GM18505 (cell line): ENCODE measurements at regions not wholly inside any gene's neighbourhood (a gene's known extent, or its start where the extent isn't known, plus 50 kb on each side); places are given as distances from the start of the nearest gene placed in this dataset.
"Not testable (repeated sequence)": the region's sequence is repeated elsewhere in the genome, so short reads cannot be mapped to it uniquely, and the experiment has no call there.

ENCODE experiments used
- ATAC-seq: cut with Tn5 transposase; IDR thresholded peaks from one replicate; pipeline ENCODE4 v1.9.1; 2021; ENCODE audit not compliant: unreplicated experiment
- POLR2A ChIP-seq: IDR thresholded peaks from 4 replicates; pipeline ENCODE4 v1.6.1; 2011; ENCODE audit warnings: borderline replicate concordance; ENCODE audit not compliant: insufficient read depth, insufficient read length; ENCODE audit errors: extremely low read depth

GRCh38 chr18:53862921-53863320 lies 361.5 kb downstream of the MBD2 start:
- TF ChIP-seq POLR2A = no peak
- no peak for ATAC-seq

DNA sequence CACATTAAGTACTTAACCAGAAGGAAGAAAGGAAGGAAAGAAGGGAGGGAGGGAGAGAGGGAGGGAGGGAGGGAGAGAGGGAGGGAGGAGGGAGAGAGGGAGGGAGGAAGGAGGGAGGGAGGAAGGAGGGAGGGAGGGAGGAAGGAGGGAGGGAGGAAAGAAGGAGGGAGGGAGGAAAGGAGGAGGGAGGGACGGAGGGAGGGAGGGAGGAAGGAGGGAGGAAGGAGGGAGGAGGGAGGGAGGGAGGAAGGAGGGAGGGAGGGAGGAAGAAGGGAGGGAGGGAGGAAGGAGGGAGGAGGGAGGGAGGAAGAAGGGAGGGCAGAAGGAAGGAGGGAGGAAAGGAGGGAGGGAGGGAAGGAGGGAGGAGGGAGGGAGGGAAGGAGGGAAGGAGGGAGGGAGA lies 363.3 kb downstream of the MBD2 start:
- TF ChIP-seq POLR2A = no peak
- no peak for ATAC-seq

- TF ChIP-seq POLR2A = no peak
- no peak for ATAC-seq
These were observed 364.7 kb downstream of the MBD2 start for GRCh38 chr18:53859764-53860163.

DNA sequence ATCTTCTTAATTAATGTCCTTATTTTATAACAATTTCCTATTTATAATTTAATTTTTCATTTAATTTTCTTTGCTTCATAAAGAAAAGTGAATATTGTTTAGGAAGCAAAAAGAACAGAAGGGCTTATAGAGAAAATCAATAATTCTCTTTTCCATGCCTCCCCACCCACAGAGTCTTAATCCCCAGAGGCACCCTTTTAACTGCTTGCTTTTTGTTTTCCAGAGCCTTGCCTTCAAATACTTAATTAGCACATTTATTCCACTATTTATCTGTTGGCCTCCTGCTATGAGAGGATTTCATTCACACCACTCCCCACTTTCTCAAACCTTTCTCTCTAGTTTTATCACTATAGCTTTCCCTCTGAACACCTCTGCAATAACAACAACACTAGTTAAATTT lies 373.6 kb downstream of the MBD2 start:
- no peak for TF ChIP-seq POLR2A
- ATAC-seq = no peak

DNA sequence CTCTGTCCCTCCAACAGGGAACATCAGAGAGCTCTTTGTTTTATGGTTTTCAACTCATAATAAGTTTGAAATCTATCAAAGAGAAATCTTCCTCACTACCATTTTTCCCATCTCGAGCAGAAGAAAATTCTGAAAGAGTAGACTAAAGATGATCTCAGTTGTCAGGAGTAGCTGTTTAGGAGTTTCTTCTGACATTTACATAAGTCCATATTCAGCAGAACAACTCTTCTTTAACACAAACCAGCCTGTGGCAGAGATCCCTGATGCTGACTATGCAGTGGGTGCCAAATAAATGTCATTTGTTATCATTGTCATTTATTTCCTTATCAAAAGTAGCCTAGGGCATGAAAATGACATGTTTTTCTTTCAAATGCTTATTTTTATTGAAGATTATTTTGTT lies 380.7 kb downstream of the MBD2 start:
- no peak for ATAC-seq
- TF ChIP-seq POLR2A = no peak

DNA sequence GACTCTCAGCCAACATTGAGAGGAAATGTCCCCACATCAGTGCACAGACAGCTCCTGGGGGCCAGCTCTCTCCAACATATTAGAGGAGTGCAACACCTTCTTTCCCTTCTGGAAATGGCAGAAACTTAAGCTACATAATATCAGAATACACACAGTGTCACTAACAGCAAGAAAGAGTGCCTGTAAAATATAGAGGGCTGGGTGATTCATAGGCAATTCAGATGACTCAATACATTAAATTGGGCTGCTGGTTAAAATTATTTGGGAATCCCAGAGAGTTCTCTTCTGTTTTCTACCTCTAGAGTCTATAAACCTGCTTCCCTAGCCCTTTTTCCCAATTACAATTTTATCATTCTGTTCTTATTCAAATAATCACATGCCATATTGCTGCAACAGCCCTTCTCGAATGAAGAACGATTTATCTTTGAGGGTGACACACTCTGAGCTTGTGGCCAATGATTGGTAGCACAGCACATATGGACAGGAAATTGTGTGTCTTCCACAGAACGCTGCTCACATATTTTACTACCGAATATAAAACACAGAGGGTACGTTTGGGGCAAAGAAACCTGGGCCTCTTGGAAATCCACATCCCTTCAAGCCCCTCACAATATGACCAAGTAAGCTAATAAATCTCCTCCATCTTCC lies 381.2 kb downstream of the MBD2 start:
- no peak for TF ChIP-seq POLR2A

DNA sequence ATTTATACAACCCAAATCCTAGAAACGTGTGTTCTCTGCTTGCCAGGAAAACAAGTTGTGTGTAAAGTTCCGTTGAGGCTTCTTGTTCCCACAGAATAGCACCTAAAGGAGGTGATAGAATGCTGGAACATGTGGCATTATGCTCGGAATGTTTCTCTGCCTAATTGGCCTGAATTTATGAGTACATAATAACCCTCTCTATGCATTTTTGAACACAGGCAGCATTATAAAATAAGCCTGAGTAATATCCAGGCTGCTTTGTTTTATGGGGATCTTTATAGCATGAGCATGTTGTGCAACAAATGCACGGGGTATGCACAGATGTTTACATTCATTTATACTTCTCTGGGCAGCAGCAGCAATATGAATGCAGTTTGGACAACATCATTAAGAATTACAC lies 385.7 kb downstream of the MBD2 start:
- no peak for ATAC-seq
- no peak for TF ChIP-seq POLR2A

More for the DNA sequence above, 381.2 kb downstream of the MBD2 start:
- ATAC-seq = no peak

DNA sequence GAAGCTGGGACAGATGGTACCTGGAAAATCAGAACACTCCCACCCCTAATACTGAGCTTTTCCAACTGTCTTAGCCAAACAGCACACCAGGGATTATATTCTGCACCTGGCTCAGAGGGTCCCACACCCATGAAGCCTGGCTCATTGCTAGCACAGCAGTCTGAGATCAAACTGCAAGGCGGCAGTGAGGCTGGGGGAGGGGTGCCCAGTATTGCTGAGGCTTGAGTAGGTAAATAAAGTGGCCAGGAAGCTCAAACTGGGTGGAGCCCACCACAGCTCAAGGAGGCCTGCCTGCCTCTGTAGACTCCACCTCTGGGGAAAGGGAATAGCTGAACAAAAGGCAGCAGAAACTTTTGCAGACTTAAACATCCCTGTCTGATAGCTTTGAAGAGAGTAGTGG lies 403.3 kb downstream of the MBD2 start:
- ATAC-seq = not testable (repeated sequence)

- no peak for ATAC-seq
- TF ChIP-seq POLR2A = no peak
These were observed 404.8 kb downstream of the MBD2 start for GRCh38 chr18:53819671-53820070.

DNA sequence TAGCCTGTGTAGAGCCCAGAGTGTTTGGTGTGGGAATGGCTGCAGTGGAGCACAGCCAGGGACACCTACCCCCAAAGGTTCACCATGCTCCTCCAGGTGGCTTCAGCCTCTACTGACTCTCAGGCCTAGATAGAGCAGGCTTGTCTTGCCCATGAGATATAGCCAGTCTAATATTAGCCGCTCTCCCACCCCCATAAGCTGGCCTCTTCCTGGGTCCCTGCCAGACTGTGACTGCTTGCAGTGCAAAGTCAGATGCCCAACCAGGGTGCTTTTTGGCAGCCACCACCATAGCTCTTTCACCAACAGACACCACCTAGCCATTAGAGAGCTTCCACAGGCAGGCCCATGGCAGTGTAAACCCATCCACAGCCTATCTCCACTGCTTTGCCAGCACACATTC lies 405.3 kb downstream of the MBD2 start:
- ATAC-seq = no peak

DNA sequence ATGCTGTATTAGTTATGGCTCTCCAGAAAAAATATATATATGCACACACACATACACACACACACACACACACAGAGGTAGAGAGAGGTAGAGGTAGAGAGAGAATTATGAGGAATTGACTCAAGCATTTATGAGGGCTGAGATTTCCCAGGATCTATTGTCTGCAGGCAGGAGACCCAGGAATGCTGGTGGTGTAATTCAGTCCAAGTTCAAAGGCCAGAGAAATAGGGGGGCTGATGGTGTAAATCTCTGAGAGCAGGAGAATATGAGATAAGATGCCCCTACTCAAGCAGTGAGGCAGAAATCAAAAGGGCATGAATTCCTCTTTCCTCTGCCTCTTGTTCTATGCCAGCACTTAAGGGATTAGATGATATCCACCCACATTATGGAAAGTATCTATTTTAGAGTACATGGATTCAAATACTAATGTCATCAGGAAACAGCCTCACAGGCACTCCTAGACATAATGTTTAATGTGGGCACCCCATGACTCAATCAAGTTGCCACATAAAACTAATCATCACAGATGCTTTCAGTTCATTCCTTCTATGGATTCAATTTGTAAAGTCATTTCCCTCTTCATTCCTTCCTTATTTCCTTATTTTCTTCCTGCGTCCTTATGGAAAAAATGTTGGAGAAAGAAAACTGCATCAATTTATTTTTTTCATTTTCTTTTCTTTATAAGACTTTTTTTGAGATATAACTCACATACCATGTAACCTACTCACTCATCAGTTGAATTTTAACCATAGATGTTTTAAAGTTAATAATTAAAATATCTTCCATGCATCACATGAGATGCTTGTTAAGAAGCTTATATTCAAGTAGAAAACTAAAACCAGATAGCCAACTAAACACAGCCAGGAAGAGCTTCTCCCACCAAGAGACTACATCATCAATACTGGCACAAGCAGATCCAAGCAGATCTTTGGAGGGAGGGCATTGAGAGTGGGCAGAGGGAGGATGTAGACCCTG lies 406.2 kb downstream of the MBD2 start:
- no peak for TF ChIP-seq POLR2A
- ATAC-seq = no peak

More for the DNA sequence above, 405.3 kb downstream of the MBD2 start:
- TF ChIP-seq POLR2A = no peak

DNA sequence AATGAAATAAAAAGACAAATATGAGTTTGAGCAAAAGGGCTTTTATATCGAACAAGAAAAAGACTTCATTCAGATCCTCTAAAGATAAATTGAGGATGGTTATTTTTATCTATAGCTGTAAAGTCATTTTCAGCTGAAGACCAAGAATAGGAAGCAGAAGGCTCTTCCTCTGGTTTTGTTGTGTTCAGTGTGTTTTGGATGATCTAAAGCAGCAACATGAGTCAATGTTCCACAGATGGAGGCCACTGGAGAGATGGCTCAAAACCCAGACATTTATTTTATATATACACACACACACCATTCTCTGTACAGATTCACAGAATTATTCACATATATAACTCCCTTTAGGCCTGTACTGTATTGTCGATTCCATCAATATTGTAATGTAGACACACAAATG lies 424.3 kb downstream of the MBD2 start:
- no peak for TF ChIP-seq POLR2A
- no peak for ATAC-seq

DNA sequence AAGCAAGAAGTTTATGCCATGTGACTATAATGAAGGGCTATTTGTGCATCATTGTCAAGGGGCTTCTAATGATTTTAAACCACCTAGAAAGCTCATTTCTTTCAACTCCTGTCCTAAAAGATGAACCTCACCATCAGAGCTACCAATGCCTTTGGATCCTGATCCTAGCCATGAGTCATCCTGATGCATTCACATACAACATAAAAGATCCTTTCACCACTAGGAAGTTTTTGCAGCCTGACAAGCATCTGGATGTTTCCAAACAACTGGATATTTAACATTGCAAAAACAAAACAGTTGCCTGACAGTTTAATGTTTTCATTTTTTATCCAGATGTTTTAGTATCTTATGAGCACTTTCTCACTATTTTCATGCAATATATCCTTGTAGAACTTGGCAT lies 425.3 kb downstream of the MBD2 start:
- no peak for ATAC-seq
- no peak for TF ChIP-seq POLR2A

DNA sequence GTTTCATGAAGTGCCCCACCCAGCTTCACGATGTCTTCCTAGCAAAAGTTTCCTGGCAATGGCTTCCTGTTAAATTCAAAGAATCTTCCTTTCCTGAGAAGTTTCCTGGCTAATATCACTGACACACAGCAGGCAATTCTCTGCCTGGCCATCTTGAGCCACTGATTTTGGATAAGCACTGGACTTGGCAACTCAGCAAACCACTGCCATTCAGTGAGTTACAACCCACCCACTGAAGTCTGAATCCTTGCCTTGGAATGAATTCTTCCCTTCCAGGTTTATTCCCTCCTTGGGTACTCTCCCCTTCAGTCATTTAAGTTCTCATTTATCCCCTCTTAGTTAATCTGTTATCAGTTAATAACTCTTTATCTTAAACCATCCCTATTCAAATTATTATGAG lies 426.0 kb downstream of the MBD2 start:
- ATAC-seq = no peak
- no peak for TF ChIP-seq POLR2A

GRCh38 chr18:53797998-53798495 lies 426.4 kb downstream of the MBD2 start:
- no peak for TF ChIP-seq POLR2A
- no peak for ATAC-seq
